NCI-H2171 (cell line): ENCODE measurements at regions not wholly inside any gene's neighbourhood (a gene's known extent, or its start where the extent isn't known, plus 50 kb on each side); places are given as distances from the start of the nearest gene placed in this dataset.

Experiments
- DNase-seq: peaks from one replicate; lab custom pipeline; 2025; lab: John Stamatoyannopoulos, UW

DNA sequence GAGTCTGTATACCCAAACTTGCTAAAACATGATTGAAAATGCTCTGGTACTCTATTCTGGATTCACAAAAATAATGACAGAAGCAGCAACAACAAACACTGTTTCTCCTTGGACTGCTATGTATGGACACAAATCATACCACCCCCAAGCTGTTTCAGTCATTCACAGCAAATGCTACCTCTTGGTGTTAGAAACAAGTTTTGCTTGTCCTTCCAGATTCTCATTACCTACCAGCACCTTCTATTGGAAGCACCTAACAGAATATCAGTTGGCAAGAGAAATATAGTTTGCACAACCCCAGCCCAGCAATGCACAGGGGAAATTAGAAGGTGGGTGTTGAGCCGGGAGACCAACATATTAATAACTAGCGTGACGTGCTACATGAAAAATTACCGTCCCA, 1950.9 kb downstream of the C4orf33 start:
- no peak for DNase-seq

- DNase-seq: no peak
Observed at GRCh38 chr4:131052646-131053045, 1956.7 kb downstream of the C4orf33 start.

- DNase-seq: no peak
Observed at GRCh38 chr4:131054489-131055019, 1958.6 kb downstream of the C4orf33 start.

GRCh38 chr4:131061734-131062133, 1965.8 kb downstream of the C4orf33 start:
- no peak for DNase-seq

GRCh38 chr4:131063878-131064277, 1967.9 kb downstream of the C4orf33 start:
- no peak for DNase-seq

- DNase-seq: no peak
Observed at GRCh38 chr4:131081069-131081468, 1985.1 kb downstream of the C4orf33 start.

DNA sequence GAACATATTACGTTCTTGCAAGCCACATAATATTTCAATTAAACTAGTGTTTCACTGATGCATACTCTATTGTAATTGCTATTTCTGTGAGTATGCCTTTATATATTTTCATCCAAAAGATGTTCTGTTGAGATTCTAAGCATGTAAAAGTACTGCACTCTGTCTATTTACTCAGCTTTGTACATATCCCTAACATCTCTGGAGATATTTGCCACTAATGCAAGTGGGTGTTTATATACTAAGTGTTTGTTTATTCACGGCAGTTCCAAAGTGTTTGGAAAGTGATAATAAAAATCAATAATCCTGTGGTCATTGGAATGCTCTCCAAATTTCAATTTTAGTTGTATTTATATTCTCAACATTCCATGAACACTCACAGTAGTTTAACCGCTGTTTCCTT, 1989.0 kb downstream of the C4orf33 start:
- no peak for DNase-seq

- peak; percentile 11 for DNase-seq
Observed at GRCh38 chr4:131091896-131092295, 1995.9 kb downstream of the C4orf33 start.

DNA sequence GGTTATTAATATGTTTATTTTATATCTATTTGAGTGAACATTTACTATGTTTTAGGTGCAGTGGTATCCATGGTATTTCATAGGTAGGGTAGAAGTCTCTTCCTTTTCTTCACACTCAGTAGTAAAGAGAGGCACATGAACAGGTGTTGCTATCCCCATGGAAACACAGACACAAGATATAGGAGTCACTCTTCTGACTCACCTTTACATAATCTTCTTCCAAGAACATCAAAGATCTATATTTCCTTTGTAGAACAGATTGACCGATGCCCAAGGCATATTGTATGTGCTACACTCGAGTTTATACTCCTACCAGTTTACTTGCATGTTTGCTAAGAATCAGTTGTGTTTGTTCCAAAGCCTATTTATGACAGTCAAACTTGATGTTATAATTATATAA, 1997.4 kb downstream of the C4orf33 start:
- no peak for DNase-seq

- DNase-seq: no peak
Observed at GRCh38 chr4:131098976-131099375, 2003.0 kb downstream of the C4orf33 start.

GRCh38 chr4:131113273-131113672, 2017.3 kb downstream of the C4orf33 start:
- no peak for DNase-seq

GRCh38 chr4:131113704-131114103, 2017.8 kb downstream of the C4orf33 start:
- DNase-seq: no peak

DNA sequence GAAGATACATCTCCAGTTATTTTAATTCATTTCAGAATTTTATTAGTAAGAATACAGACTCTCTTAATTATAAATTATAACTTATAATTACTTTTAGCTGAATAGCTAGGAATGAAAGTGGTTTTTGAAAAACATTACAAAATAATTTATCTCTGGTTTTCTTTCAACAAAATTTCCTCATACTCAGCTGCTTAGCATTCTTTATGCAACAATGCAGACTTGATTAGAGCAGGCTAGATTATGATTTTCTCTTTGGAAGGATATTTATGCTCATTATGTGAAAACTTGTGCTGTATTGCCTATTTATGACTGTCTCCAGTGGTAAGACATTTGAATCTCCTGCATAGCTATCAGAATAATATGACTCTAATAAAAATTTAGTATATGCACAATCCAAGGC, 2023.7 kb downstream of the C4orf33 start:
- DNase-seq: no peak

DNA sequence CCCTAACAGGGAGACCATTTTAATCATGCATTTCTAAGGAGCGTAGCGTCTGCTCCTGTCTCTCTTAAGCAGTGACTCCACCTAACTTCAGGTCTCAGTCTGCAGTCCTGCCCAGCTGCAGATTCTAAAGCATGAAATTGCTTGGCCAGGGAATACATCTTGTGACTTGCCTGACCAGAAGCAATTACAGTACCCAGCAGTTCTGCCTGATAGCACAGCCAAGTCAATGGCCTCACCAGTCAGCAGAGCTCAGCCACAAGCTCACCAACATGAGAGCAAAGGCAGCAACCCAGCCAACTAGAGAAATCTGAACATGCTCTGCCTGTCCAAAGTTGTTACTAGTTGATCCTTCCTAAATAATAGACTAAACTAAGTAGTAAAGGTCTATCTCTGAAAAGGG, 2011.9 kb upstream of the PCDH10 start:
- DNase-seq: no peak

DNA sequence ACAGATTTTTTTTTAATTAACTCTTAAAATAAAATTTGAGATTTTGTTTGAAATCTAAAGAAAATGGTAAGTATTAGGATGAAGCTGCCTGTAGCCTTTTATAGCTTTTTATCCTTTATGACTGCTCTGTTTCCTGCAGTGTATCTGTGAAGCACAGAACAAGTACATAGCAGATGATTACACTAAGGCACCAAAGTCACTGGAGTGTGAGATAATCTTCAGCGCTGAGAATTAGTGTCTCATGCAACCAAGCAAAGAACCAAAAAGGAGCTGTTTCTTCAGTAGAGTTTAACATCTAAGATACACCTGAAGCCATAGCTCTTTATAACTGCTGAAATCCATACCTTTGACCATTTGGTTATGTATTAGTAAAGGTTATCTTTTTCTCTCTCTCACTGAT, 1989.8 kb upstream of the PCDH10 start:
- no peak for DNase-seq

DNA sequence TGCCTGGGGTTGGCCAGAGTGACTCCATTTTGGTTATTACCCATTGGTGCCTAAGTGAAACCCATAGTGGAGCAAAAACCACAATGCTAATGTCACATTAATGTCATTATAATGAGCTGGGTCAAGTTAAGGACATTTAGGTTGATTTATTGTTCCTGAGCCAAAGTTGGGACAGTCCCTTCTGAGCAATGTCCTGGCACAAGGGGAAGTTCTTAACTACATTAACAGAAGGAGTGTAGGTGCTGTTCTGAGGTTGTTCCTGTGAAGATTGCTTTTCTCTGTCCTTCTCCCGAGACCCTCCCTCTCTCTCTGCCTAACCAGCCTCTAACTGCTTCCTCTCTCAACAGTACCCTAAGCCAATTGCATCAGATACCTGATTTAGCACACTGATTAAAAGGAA, 1956.8 kb upstream of the PCDH10 start:
- no peak for DNase-seq

DNA sequence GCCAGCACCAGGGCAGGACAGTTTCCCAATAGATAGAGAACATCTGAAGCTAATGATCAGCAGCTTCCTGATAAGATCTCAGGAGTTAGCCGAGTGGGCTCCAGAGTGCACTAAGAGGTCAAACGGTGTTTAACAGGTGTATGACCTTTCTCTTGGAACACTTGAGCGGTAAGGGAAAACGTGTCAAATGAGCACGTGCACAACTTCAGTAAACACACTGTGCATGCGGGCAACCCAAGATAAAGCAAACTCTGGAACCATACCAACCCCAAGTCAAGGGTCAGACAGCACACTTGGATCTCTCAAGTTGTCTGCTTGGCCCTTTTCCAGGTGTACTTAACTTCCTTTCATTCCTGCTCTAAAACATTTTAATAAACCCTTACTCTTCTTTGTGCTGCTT, 1941.5 kb upstream of the PCDH10 start:
- DNase-seq: no peak

- no peak for DNase-seq
Observed at GRCh38 chr4:131248314-131248713, 1900.8 kb upstream of the PCDH10 start.

DNA sequence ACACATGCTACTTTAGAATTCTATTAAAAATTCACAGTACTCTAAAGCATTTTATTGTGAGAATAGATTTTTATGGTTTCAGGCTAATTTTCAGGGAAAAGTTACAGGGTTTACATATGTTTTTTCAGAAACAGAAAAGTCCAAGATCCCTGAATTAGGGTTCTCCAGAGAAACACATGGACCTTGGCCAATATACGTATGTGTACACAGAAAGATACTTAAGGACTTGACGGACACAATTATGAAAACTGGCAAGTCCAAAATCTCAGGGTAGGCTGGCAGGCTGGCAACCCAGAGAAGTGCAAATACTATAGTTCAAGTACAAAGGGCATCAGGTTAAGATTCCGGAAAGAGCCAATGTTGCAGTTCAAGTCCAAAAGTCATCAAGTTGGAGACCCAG, 1897.8 kb upstream of the PCDH10 start:
- DNase-seq: no peak

GRCh38 chr4:131257241-131257640, 1891.9 kb upstream of the PCDH10 start:
- DNase-seq: no peak

- DNase-seq: no peak
Observed at GRCh38 chr4:131258361-131258760, 1890.7 kb upstream of the PCDH10 start.

GRCh38 chr4:131288441-131288840, 1860.7 kb upstream of the PCDH10 start:
- DNase-seq: no peak

GRCh38 chr4:131296192-131296591, 1852.9 kb upstream of the PCDH10 start:
- no peak for DNase-seq

GRCh38 chr4:131302108-131302507, 1847.0 kb upstream of the PCDH10 start:
- DNase-seq: no peak

DNA sequence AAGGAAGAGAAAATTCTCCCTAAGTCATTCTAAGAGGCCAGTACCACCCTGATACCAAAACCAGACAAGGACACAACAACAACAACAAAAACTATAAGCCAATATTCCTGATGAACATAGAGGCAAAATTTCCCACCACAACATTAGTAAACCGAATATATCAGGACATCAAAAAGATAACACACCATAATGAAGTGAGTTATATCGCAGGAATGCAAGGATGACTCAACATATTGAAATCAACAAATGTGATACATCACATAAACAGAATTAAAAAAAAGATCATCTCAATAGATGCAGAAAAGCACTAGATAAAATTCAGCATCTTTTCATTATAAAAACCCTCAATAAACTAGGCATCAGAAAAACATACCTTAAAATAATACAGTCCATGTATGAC, 1844.4 kb upstream of the PCDH10 start:
- no peak for DNase-seq
